ENCODE measurements at regions not wholly inside any gene's neighbourhood (a gene's known extent, or its start where the extent isn't known, plus 50 kb on each side); places are given as distances from the start of the nearest gene placed in this dataset.

DNA sequence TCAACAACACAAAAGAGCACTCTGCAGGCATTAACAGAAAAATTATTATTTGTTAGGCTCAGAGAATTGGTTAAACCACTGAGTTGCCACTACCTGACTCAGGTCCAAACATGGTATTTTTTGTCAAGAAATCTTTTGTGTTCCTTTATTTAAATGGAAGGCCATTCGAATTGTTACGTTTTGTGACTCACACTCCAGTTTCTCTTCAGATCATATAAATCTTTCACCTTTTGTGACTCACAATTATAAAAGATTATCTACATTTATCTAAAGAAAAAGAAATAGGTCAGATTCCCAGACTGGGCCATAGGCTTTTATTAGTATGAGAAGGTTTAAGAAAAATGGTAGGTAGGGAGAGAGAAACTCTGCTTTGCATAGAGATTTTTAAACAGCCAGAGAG lies 669.8 kb downstream of the GALC start:
- no peaks in the 10 kb centered on the region for H3K79me2 ChIP-seq (ENCODE audit: low read depth)
- no peak for DNase-seq
- ChIA-PET CTCF (no interaction called here), POLR2A (ENCODE audit: unreplicated experiment) (no interaction called here)
- no peak overlapping the region for H2AFZ ChIP-seq
- TF ChIP-seq CTCF (conservative IDR thresholded peaks at IDR 0.05) = no peak
- TF ChIP-seq EZH2 (IDR thresholded peaks at IDR 0.05; ENCODE audit: low read depth) = no peak
- no peaks in the 10 kb centered on the region for H3K9me2 ChIP-seq (ENCODE audit: insufficient read depth)
- no TSS peak for BruUV-seq (replicated peaks)
- H3K4me1 ChIP-seq (replicated peaks; ENCODE audit: insufficient read depth) = no peaks in the 10 kb centered on the region
- H3K27ac ChIP-seq = no peak overlapping the region
- no peaks in the 10 kb centered on the region for H3K27me3 ChIP-seq (ENCODE audit: insufficient read depth, low read depth)
- H4K20me1 ChIP-seq (ENCODE audit: insufficient read depth) = no peaks in the 10 kb centered on the region
- H3F3A ChIP-seq (ENCODE audit: insufficient read depth, low read depth) = no peaks in the 10 kb centered on the region
- H3K4me3 ChIP-seq = no peak overlapping the region
- intact Hi-C loops (cut with micrococcal nuclease; ENCODE audit: unreplicated experiment) = no loop called here
- H3K9me3 ChIP-seq (ENCODE audit: insufficient read depth, low read depth) = no peaks in the 10 kb centered on the region
- no peaks in the 10 kb centered on the region for H3K36me3 ChIP-seq (ENCODE audit: low read depth)
- no peak overlapping the region for H3K4me2 ChIP-seq

DNA sequence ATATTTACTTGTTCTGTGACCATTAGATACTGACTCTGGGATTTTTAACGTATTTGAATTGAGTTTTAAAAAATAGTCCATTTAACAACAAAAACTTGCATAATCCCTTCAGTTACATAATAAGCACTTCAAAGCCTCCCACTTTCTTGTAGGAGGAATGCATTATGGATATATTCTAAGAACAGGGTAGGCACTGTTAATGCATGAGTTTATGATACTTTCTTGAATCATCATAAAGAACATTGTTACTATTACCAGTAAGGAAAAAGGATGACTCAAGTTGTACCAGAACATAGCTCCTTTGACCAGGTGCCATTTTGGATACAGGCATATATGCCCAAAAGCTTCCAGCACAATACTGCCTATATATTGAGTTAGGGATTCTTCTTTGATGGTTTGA lies 671.4 kb downstream of the GALC start:
- no peak overlapping the region for H2AFZ ChIP-seq
- no peaks in the 10 kb centered on the region for H4K20me1 ChIP-seq (ENCODE audit: insufficient read depth)
- no peaks in the 10 kb centered on the region for H3K79me2 ChIP-seq (ENCODE audit: low read depth)
- TF ChIP-seq CTCF (conservative IDR thresholded peaks at IDR 0.05) (no peak), EZH2 (IDR thresholded peaks at IDR 0.05; ENCODE audit: low read depth) (no peak)
- H3K9me3 ChIP-seq (ENCODE audit: insufficient read depth, low read depth) = no peaks in the 10 kb centered on the region
- CTCF ChIA-PET = no interaction called here
- H3K4me3 ChIP-seq = no peak overlapping the region
- H3K4me2 ChIP-seq = no peak overlapping the region
- POLR2A ChIA-PET (ENCODE audit: unreplicated experiment) = no interaction called here
- no TSS peak for BruUV-seq (replicated peaks)
- H3K27ac ChIP-seq = no peak overlapping the region
- intact Hi-C loops (cut with micrococcal nuclease; ENCODE audit: unreplicated experiment) = no loop called here
- DNase-seq = no peak
- H3F3A ChIP-seq (ENCODE audit: insufficient read depth, low read depth) = no peaks in the 10 kb centered on the region
- H3K4me1 ChIP-seq (replicated peaks; ENCODE audit: insufficient read depth) = no peaks in the 10 kb centered on the region
- H3K27me3 ChIP-seq (ENCODE audit: insufficient read depth, low read depth) = no peaks in the 10 kb centered on the region
- no peaks in the 10 kb centered on the region for H3K9me2 ChIP-seq (ENCODE audit: insufficient read depth)
- no peaks in the 10 kb centered on the region for H3K36me3 ChIP-seq (ENCODE audit: low read depth)

- BruUV-seq (replicated peaks) = no TSS peak
- no peak overlapping the region for H3K27ac ChIP-seq
- no peaks in the 10 kb centered on the region for H3K4me1 ChIP-seq (replicated peaks; ENCODE audit: insufficient read depth)
- H3K27me3 ChIP-seq (ENCODE audit: insufficient read depth, low read depth) = no peaks in the 10 kb centered on the region
- H2AFZ ChIP-seq = no peak overlapping the region
- no peaks in the 10 kb centered on the region for H3F3A ChIP-seq (ENCODE audit: insufficient read depth, low read depth)
- H3K79me2 ChIP-seq (ENCODE audit: low read depth) = no peaks in the 10 kb centered on the region
- ChIA-PET CTCF (no interaction called here), POLR2A (ENCODE audit: unreplicated experiment) (no interaction called here)
- no peak overlapping the region for H3K4me3 ChIP-seq
- intact Hi-C loops (cut with micrococcal nuclease; ENCODE audit: unreplicated experiment) = no loop called here
- H3K4me2 ChIP-seq = no peak overlapping the region
- no peak for DNase-seq
- H3K9me3 ChIP-seq (ENCODE audit: insufficient read depth, low read depth) = no peaks in the 10 kb centered on the region
- no peaks in the 10 kb centered on the region for H3K9me2 ChIP-seq (ENCODE audit: insufficient read depth)
- TF ChIP-seq CTCF (conservative IDR thresholded peaks at IDR 0.05) (no peak), EZH2 (IDR thresholded peaks at IDR 0.05; ENCODE audit: low read depth) (no peak)
- no peaks in the 10 kb centered on the region for H3K36me3 ChIP-seq (ENCODE audit: low read depth)
- H4K20me1 ChIP-seq (ENCODE audit: insufficient read depth) = no peaks in the 10 kb centered on the region
These were observed 680.1 kb downstream of the GALC start for GRCh38 chr14:87312894-87313205.

Measured in PC-9 (cell line).